ENCODE measurements at regions not wholly inside any gene's neighbourhood (a gene's known extent, or its start where the extent isn't known, plus 50 kb on each side); places are given as distances from the start of the nearest gene placed in this dataset.

GRCh38 chr5:20367178-20367577 lies 379.2 kb upstream of the CDH18 start:
- Histone ChIP-seq H3K79me2 (ENCODE audit: insufficient read depth, low read length) (no peaks in the 10 kb centered on the region), H3K27me3 (ENCODE audit: insufficient read depth, low read length) (no peaks in the 10 kb centered on the region), H3T11ph (ENCODE audit: low read length) (no peak overlapping the region), H3K4me2 (ENCODE audit: insufficient read depth, insufficient read length, low read length) (no peak overlapping the region), H2BK120ac (ENCODE audit: low read depth, low read length, poor library complexity, severe bottlenecking) (no peak overlapping the region), H3K79me1 (ENCODE audit: insufficient read depth, low read depth, low read length, poor library complexity, severe bottlenecking) (no peaks in the 10 kb centered on the region), H4K91ac (ENCODE audit: insufficient read length, low read depth, low read length) (no peak overlapping the region), H3K27ac (ENCODE audit: insufficient read length, low read depth, low read length) (no peak overlapping the region), H2BK15ac (ENCODE audit: low read depth, low read length) (no peak overlapping the region), H3K23ac (ENCODE audit: insufficient read length, low read depth, low read length) (no peak overlapping the region), H3K4ac (ENCODE audit: low read depth, low read length) (no peak overlapping the region), H2AK5ac (ENCODE audit: insufficient read length, low read length) (no peak overlapping the region), H3K18ac (ENCODE audit: insufficient read length, low read depth, low read length) (no peak overlapping the region), H3K23me2 (ENCODE audit: insufficient read length, low read depth, low read length, poor library complexity, severe bottlenecking) (no peaks in the 10 kb centered on the region), H2AFZ (ENCODE audit: low read length) (no peak overlapping the region), H3K9me3 (ENCODE audit: control insufficient read depth, low read depth, low read length) (no peaks in the 10 kb centered on the region), H3K14ac (ENCODE audit: insufficient read depth, low read length) (no peak overlapping the region), H2BK20ac (ENCODE audit: low read depth, low read length, poor library complexity, severe bottlenecking) (no peak overlapping the region), H4K20me1 (ENCODE audit: control insufficient read depth, insufficient read depth, insufficient read length) (no peaks in the 10 kb centered on the region), H4K8ac (replicated peaks; ENCODE audit: insufficient read length, low read depth, low read length) (no peak overlapping the region), H2BK5ac (ENCODE audit: insufficient read length, low read length) (no peak overlapping the region), H2BK12ac (ENCODE audit: insufficient read length, low read depth, low read length) (no peak overlapping the region), H3K4me1 (ENCODE audit: insufficient read depth, low read length) (no peaks in the 10 kb centered on the region), H3K56ac (ENCODE audit: insufficient read length, low read depth, low read length) (no peak overlapping the region), H4K5ac (ENCODE audit: insufficient read length, low read depth, low read length) (no peak overlapping the region), H3K9ac (ENCODE audit: extremely low read depth, insufficient read length, low read length) (no peak overlapping the region)
- no CpG with 5 or more reads among the region's 5 CpGs for WGBS (ENCODE audit: extremely low coverage, insufficient read length, low lambda C conversion rate)
- H3K4me1 Mint-ChIP-seq: no peaks in the 10 kb centered on the region
- no peak overlapping the region for H3K4me3 Mint-ChIP-seq
- no peaks in the 10 kb centered on the region; a peak in 1 of 5 replicates for H3K9me3 Mint-ChIP-seq
- no peak for TF ChIP-seq CTCF (conservative IDR thresholded peaks at IDR 0.05)
- H3K36me3 Mint-ChIP-seq (ENCODE audit: insufficient read depth in 1 of 3, low read depth in 3 of 3): no peaks in the 10 kb centered on the region
- H3K27me3 Mint-ChIP-seq (ENCODE audit: low read depth): no peaks in the 10 kb centered on the region
- DNase-seq: no peak
- no peak overlapping the region for H3K27ac Mint-ChIP-seq
